Endothelial cell of umbilical vein (primary cell): ENCODE measurements at regions not wholly inside any gene's neighbourhood (a gene's known extent, or its start where the extent isn't known, plus 50 kb on each side); places are given as distances from the start of the nearest gene placed in this dataset.

ENCODE experiments used
- BruUV-seq: library from RNA; stranded (reverse); fragments of 400-500 nt; replicated peaks from 2 replicates; lab custom pipeline; 2021; lab: Mats Ljungman, UMichigan
- CTCF ChIA-PET: fragments of 300-600, 350-600 bp; sonication (Branson Sonifier 250); formaldehyde crosslinking; loops from one replicate; lab custom pipeline; 2021; ENCODE audit warnings: antibody characterized with exemption, inconsistent platforms; lab: Charles Lee
- POLR2A ChIA-PET: fragments of 300-600, 350-600 bp; sonication (Branson Sonifier 250); formaldehyde crosslinking; loops from one replicate; lab custom pipeline; 2021; ENCODE audit warnings: antibody characterized with exemption, inconsistent platforms; lab: Charles Lee
- DNase-seq: peaks from one replicate; pipeline ENCODE4 v3.0.0-alpha.2; 2011; ENCODE audit warnings: low read depth, low spot score
- FAIRE-seq: peaks from 2 replicates; lab custom pipeline; 2011; peaks lifted over from hg19 to GRCh38; lab: Jason Lieb, UNC
- H2AFZ ChIP-seq: 2 replicates; pipeline ENCODE4 v1.6.0; 2012; ENCODE audit warnings: low read depth, low read length, control low read depth, inconsistent platforms
- H3K27ac ChIP-seq: 2 replicates; pipeline ENCODE4 v1.5.1; 2011; ENCODE audit warnings: low read depth, mild to moderate bottlenecking, control low read depth, low read length, moderate library complexity; ENCODE audit not compliant: insufficient read depth
- H3K27me3 ChIP-seq, 2 experiments: 2 replicates each; pipeline versions ENCODE4 v1.6.0 to v1.6.1; 2011; ENCODE audit warnings: low read length in 2 of 2, mixed read lengths in 1 of 2; ENCODE audit not compliant: control insufficient read depth in 2 of 2, insufficient read depth in 2 of 2
- H3K36me3 ChIP-seq, 2 experiments: 2 replicates in 1 of 2; 3 replicates in 1 of 2; pipeline ENCODE4 v1.5.1; 2011; ENCODE audit warnings: low read length in 2 of 2, mild to moderate bottlenecking in 1 of 2, moderate library complexity in 1 of 2; ENCODE audit not compliant: control insufficient read depth in 2 of 2, insufficient read depth in 2 of 2; ENCODE audit errors: extremely low read depth in 1 of 2
- H3K4me1 ChIP-seq: 3 replicates; pipeline ENCODE4 v1.5.1; 2011; ENCODE audit warnings: mild to moderate bottlenecking, low read length; ENCODE audit not compliant: control insufficient read depth, insufficient read depth; ENCODE audit errors: extremely low read depth
- H3K4me2 ChIP-seq: 2 replicates; pipeline ENCODE4 v1.6.1; 2011; ENCODE audit warnings: low read length, control low read depth, mixed read lengths; ENCODE audit not compliant: insufficient read depth
- H3K4me3 ChIP-seq, 3 experiments: fragments of 200-600 bp in 1 of 3; sonication (generic), shearing (Covaris generic) in 1 of 3; replicated peaks in 1 of 3; 2 replicates each; pipeline ENCODE4 v1.5.1; 2011 to 2016; ENCODE audit warnings: control low read depth in 3 of 3, low read length in 3 of 3, mild to moderate bottlenecking in 2 of 3, inconsistent platforms in 1 of 3, low read depth in 1 of 3, moderate library complexity in 1 of 3; ENCODE audit not compliant: insufficient read depth in 1 of 3
- H3K79me2 ChIP-seq: 2 replicates; pipeline ENCODE4 v1.6.0; 2012; ENCODE audit warnings: low read length, inconsistent platforms; ENCODE audit not compliant: control insufficient read depth, insufficient read depth
- H3K9ac ChIP-seq: replicated peaks from 2 replicates; pipeline ENCODE3; 2011; ENCODE audit warnings: low read length, control low read depth; ENCODE audit not compliant: insufficient read depth; ENCODE audit errors: extremely low read depth
- H3K9me1 ChIP-seq: replicated peaks from 3 replicates; pipeline ENCODE4 v1.6.0; 2011; ENCODE audit warnings: mild to moderate bottlenecking, low read length; ENCODE audit not compliant: control insufficient read depth, insufficient read depth; ENCODE audit errors: extremely low read depth
- H3K9me3 ChIP-seq: replicated peaks from 2 replicates; pipeline ENCODE4 v1.5.1; 2012; ENCODE audit warnings: low read length, inconsistent platforms; ENCODE audit not compliant: control insufficient read depth, insufficient read depth
- H4K20me1 ChIP-seq: replicated peaks from 2 replicates; pipeline ENCODE3; 2011; ENCODE audit warnings: mild to moderate bottlenecking, low read length; ENCODE audit not compliant: control insufficient read depth, insufficient read depth; ENCODE audit errors: extremely low read depth
- FOS ChIP-seq: IDR thresholded peaks from 2 replicates; pipeline ENCODE4 v1.6.1; 2011; ENCODE audit warnings: mild to moderate bottlenecking, low read length, moderate library complexity, borderline replicate concordance; ENCODE audit not compliant: insufficient read depth
- GATA2 ChIP-seq: IDR thresholded peaks from 2 replicates; pipeline ENCODE4 v1.7.0; 2011; ENCODE audit warnings: low read depth, mild to moderate bottlenecking, moderate library complexity, mixed read lengths, low read length; ENCODE audit not compliant: insufficient read length, insufficient read depth
- JUN ChIP-seq: IDR thresholded peaks from 2 replicates; pipeline ENCODE4 v1.6.1; 2011; ENCODE audit warnings: borderline replicate concordance, low read depth; ENCODE audit not compliant: insufficient read length, insufficient read depth
- MYC ChIP-seq: IDR thresholded peaks from one replicate; pipeline ENCODE4 v1.6.1; 2011; ENCODE audit warnings: mild to moderate bottlenecking, low read depth, low read length
- POLR2A ChIP-seq: IDR thresholded peaks from 2 replicates; pipeline ENCODE4 v1.6.1; 2012; ENCODE audit warnings: low read depth, mild to moderate bottlenecking, control low read depth, low read length
- POLR2AphosphoS5 ChIP-seq: IDR thresholded peaks from 2 replicates; pipeline ENCODE4 v1.6.1; 2012; ENCODE audit warnings: low read depth, mild to moderate bottlenecking, control low read depth, low read length, moderate library complexity; ENCODE audit not compliant: insufficient read depth
- dilution Hi-C: fragments of 300-500 bp; cut with MboI; formaldehyde crosslinking; loops from one replicate; pipeline ENCODE4 v1.15.0; 2019; ENCODE audit warnings: low sequenced_read_pairs; ENCODE audit not compliant: extremely low pct_ligation_motif_present
- intact Hi-C: fragments of 100-400 bp; cut with micrococcal nuclease; formaldehyde crosslinking; loops from one replicate; pipeline ENCODE4 v1.10.0; 2022
- TF ChIP-seq, protein P1 (sequence below): IDR thresholded peaks from 2 replicates; pipeline ENCODE4 v1.6.1; 2011; ENCODE audit not compliant: insufficient read depth, insufficient read length
- TF ChIP-seq, protein P2 (sequence below), 2 donors: IDR thresholded peaks; 1 replicate in 1 of 2; 2 replicates in 1 of 2; pipeline ENCODE4 v1.5.1; 2011; ENCODE audit warnings: low read length in 2 of 2, mild to moderate bottlenecking in 2 of 2, moderate library complexity in 2 of 2, control low read depth in 1 of 2, inconsistent platforms in 1 of 2, low read depth in 1 of 2; ENCODE audit not compliant: insufficient read depth in 1 of 2; ENCODE audit errors: extremely low read depth in 1 of 2

DNA sequence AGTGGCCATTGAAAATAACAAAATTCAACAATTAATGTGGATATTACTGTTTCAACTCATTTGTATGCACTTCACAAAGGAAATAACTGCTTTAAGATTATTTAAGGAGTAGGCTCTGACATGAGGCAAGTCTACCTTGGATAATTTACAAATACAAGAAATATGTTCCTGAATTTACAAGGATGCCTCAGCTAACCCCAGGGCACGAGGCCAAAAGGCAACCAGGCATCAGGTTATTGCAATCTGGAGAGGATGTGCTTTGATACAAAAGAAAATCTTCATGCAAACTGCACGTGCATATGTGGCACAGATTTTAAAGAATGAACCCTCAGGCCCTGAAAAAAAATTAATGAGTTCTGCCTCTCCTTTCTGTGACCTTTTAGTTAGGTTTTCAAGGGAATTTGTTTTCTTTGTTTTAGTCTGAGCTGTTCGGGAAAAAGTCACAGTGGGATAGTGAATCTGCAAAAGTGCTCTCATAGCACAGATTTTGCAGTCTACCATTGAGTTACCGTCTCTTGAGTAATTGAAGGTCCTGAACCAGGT is 1304.2 kb upstream of the ADGRL4 start:
- Histone ChIP-seq H3K4me3 (no peak overlapping the region), H3K9me1 (no peaks in the 10 kb centered on the region), H3K36me3 (no peaks in the 10 kb centered on the region), H3K9ac (no peak overlapping the region), H3K9me3 (no peaks in the 10 kb centered on the region), H3K4me1 (no peaks in the 10 kb centered on the region), H2AFZ (no peak overlapping the region), H3K4me2 (no peak overlapping the region), H3K27ac (no peak overlapping the region), H3K79me2 (no peaks in the 10 kb centered on the region), H3K27me3 (no peaks in the 10 kb centered on the region), H4K20me1 (no peaks in the 10 kb centered on the region)
- ChIA-PET POLR2A (no interaction called here), CTCF (no interaction called here)
- dilution Hi-C loops = no loop called here
- no peak for DNase-seq
- intact Hi-C loops = no loop called here
- TF ChIP-seq GATA2 (no peak), FOS (no peak)
- TF ChIP-seq, protein P1, sequence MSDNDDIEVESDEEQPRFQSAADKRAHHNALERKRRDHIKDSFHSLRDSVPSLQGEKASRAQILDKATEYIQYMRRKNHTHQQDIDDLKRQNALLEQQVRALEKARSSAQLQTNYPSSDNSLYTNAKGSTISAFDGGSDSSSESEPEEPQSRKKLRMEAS = no peak
- TF ChIP-seq, protein P2, sequence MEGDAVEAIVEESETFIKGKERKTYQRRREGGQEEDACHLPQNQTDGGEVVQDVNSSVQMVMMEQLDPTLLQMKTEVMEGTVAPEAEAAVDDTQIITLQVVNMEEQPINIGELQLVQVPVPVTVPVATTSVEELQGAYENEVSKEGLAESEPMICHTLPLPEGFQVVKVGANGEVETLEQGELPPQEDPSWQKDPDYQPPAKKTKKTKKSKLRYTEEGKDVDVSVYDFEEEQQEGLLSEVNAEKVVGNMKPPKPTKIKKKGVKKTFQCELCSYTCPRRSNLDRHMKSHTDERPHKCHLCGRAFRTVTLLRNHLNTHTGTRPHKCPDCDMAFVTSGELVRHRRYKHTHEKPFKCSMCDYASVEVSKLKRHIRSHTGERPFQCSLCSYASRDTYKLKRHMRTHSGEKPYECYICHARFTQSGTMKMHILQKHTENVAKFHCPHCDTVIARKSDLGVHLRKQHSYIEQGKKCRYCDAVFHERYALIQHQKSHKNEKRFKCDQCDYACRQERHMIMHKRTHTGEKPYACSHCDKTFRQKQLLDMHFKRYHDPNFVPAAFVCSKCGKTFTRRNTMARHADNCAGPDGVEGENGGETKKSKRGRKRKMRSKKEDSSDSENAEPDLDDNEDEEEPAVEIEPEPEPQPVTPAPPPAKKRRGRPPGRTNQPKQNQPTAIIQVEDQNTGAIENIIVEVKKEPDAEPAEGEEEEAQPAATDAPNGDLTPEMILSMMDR (IDR thresholded peaks at IDR 0.05; ENCODE audit: extremely low read depth in 1 of 2, insufficient read depth in 1 of 2, low read depth in 1 of 2, low read length in 2 of 2) = no peak
- FAIRE-seq = no peak
- BruUV-seq = no TSS peak

DNA sequence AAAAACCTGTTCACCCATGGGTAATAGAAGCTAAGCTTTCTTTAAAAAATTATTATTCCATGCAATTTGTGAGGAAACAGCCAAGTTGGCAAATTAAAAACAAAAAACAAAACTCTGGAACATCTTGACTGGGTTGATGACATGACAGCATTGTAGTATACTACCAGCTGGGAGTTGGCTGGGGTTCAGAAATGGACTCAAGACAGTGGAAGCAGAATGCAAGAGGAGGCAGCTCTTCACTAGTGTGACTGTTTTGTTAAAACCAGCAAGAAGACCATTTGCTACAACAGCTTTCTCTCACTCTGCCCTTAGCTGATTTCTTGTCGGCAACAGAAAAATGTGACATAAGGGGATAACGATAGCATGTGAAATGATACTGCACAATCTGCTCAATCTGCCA is 1298.9 kb upstream of the ADGRL4 start:
- Histone ChIP-seq H3K9me1 (no peaks in the 10 kb centered on the region), H3K27me3 (no peaks in the 10 kb centered on the region), H3K79me2 (no peaks in the 10 kb centered on the region), H3K4me1 (no peaks in the 10 kb centered on the region), H3K27ac (no peak overlapping the region), H3K4me2 (no peak overlapping the region), H2AFZ (no peak overlapping the region), H3K4me3 (no peak overlapping the region), H4K20me1 (no peaks in the 10 kb centered on the region), H3K9me3 (no peaks in the 10 kb centered on the region), H3K36me3 (no peaks in the 10 kb centered on the region), H3K9ac (no peak overlapping the region)
- TF ChIP-seq, protein P1 = no peak
- no peak for TF ChIP-seq POLR2A
- TF ChIP-seq, protein P2 (IDR thresholded peaks at IDR 0.05; ENCODE audit: extremely low read depth in 1 of 2, insufficient read depth in 1 of 2, low read depth in 1 of 2, low read length in 2 of 2) = no peak
- TF ChIP-seq POLR2AphosphoS5 = no peak
- no peak for TF ChIP-seq GATA2
- no peak for TF ChIP-seq FOS
- no peak for TF ChIP-seq JUN
- TF ChIP-seq MYC = no peak
- no TSS peak for BruUV-seq
- dilution Hi-C loops = no loop called here
- no peak for FAIRE-seq
- no peak for DNase-seq
- intact Hi-C loops = no loop called here
- ChIA-PET POLR2A (no interaction called here), CTCF (no interaction called here)
